Lower lobe of right lung (tissue), 2 donors: ENCODE measurements at regions not wholly inside any gene's neighbourhood (a gene's known extent, or its start where the extent isn't known, plus 50 kb on each side); places are given as distances from the start of the nearest gene placed in this dataset.
"Not testable (repeated sequence)": the region's sequence is repeated elsewhere in the genome, so short reads cannot be mapped to it uniquely, and the experiment has no call there.

Experiments used
- ATAC-seq, 2 donors: fragments of 200-7000 bp; cut with Tn5 transposase; one replicate each; pipeline ENCODE4 v1.9.1; 2020 to 2022; ENCODE audit warnings: mild to moderate bottlenecking in 2 of 2, moderate library complexity in 2 of 2
- DNase-seq: peaks from one replicate; pipeline ENCODE4 v3.0.0-alpha.2; 2020
- H3K27ac ChIP-seq: fragments of 200-600 bp; one replicate; pipeline ENCODE4 v1.8.0; 2022
- H3K27me3 ChIP-seq: fragments of 200-600 bp; one replicate; pipeline ENCODE4 v1.8.0; 2022; ENCODE audit warnings: low read depth
- H3K36me3 ChIP-seq: fragments of 200-600 bp; one replicate; pipeline ENCODE4 v1.8.0; 2022; ENCODE audit warnings: mild to moderate bottlenecking
- H3K4me1 ChIP-seq: fragments of 200-600 bp; one replicate; pipeline ENCODE4 v1.8.0; 2022
- H3K4me3 ChIP-seq: fragments of 200-600 bp; one replicate; pipeline ENCODE4 v1.8.0; 2022; ENCODE audit warnings: mild to moderate bottlenecking
- H3K9me3 ChIP-seq: fragments of 200-600 bp; one replicate; pipeline ENCODE4 v1.8.0; 2022
- CTCF ChIP-seq: fragments of 200-600 bp; IDR thresholded peaks from one replicate; pipeline ENCODE4 v1.8.0; 2022; ENCODE audit warnings: antibody characterized with exemption, mild to moderate bottlenecking
- intact Hi-C: fragments of 100-400 bp; cut with DNase I; formaldehyde crosslinking; loops from one replicate; pipeline ENCODE4 v1.11.0; 2022
- donor health status: DM: no; HTN: yes; CAD: no; lungs with severe emphysema.

GRCh38 chr2:34498561-34498960, 899.5 kb upstream of the FAM98A start:
- no peak for ATAC-seq
- no peak for TF ChIP-seq CTCF
- no peak overlapping the region for H3K27ac ChIP-seq
- H3K4me3 ChIP-seq = no peak overlapping the region
- no peaks in the 10 kb centered on the region for H3K36me3 ChIP-seq
- intact Hi-C loops = no loop called here
- no peak for DNase-seq
- no peaks in the 10 kb centered on the region for H3K9me3 ChIP-seq
- no peaks in the 10 kb centered on the region for H3K27me3 ChIP-seq
- no peaks in the 10 kb centered on the region for H3K4me1 ChIP-seq

GRCh38 chr2:34494192-34494591, 895.1 kb upstream of the FAM98A start:
- H3K4me1 ChIP-seq, H3K27me3 ChIP-seq, H3K27ac ChIP-seq, H3K4me3 ChIP-seq, intact Hi-C loops, DNase-seq, H3K36me3 ChIP-seq, ATAC-seq, H3K9me3 ChIP-seq: not testable (repeated sequence)

- DNase-seq = no peak
- Histone ChIP-seq H3K4me3 (no peak overlapping the region), H3K9me3 (no peaks in the 10 kb centered on the region), H3K4me1 (no peaks in the 10 kb centered on the region), H3K36me3 (no peaks in the 10 kb centered on the region), H3K27ac (no peak overlapping the region), H3K27me3 (no peaks in the 10 kb centered on the region)
- peak in 1 of 2 donors; percentile 58 for ATAC-seq
- TF ChIP-seq CTCF = no peak
- intact Hi-C loops = no loop called here
These were observed 893.7 kb upstream of the FAM98A start for GRCh38 chr2:34492561-34493455.

GRCh38 chr2:34486965-34487364, 887.9 kb upstream of the FAM98A start:
- no peak for TF ChIP-seq CTCF
- DNase-seq = no peak
- no peak for ATAC-seq
- no peak overlapping the region for H3K27ac ChIP-seq
- no peaks in the 10 kb centered on the region for H3K36me3 ChIP-seq
- intact Hi-C loops = no loop called here
- H3K27me3 ChIP-seq = no peaks in the 10 kb centered on the region
- H3K4me3 ChIP-seq = no peak overlapping the region
- H3K9me3 ChIP-seq = no peaks in the 10 kb centered on the region
- H3K4me1 ChIP-seq = no peaks in the 10 kb centered on the region

GRCh38 chr2:34481542-34481941, 882.4 kb upstream of the FAM98A start:
- no peak overlapping the region for H3K4me3 ChIP-seq
- no peak for ATAC-seq
- DNase-seq = no peak
- H3K4me1 ChIP-seq = no peaks in the 10 kb centered on the region
- H3K36me3 ChIP-seq = no peaks in the 10 kb centered on the region
- intact Hi-C loops = no loop called here
- no peaks in the 10 kb centered on the region for H3K9me3 ChIP-seq
- no peak for TF ChIP-seq CTCF
- H3K27me3 ChIP-seq = no peaks in the 10 kb centered on the region
- H3K27ac ChIP-seq = no peak overlapping the region

- intact Hi-C loops = no loop called here
- Histone ChIP-seq H3K27me3 (no peaks in the 10 kb centered on the region), H3K27ac (no peak overlapping the region), H3K36me3 (no peaks in the 10 kb centered on the region), H3K9me3 (no peaks in the 10 kb centered on the region), H3K4me1 (no peaks in the 10 kb centered on the region), H3K4me3 (no peak overlapping the region)
- no peak for ATAC-seq
- no peak for DNase-seq
- no peak for TF ChIP-seq CTCF
These were observed 881.3 kb upstream of the FAM98A start for GRCh38 chr2:34480366-34480765.
